T-helper 2 cell treated with Interferon-gamma antibody and Interleukin-4, amounts not matched to agents 5 μg/mL and 100 μg/mL, for 36 hours (primary cell): ENCODE measurements at regions not wholly inside any gene's neighbourhood (a gene's known extent, or its start where the extent isn't known, plus 50 kb on each side); places are given as distances from the start of the nearest gene placed in this dataset.
"Not testable (repeated sequence)": the region's sequence is repeated elsewhere in the genome, so short reads cannot be mapped to it uniquely, and the experiment has no call there.

Experiments
- DNase-seq: peaks from one replicate; pipeline ENCODE4 v3.0.0; 2021; ENCODE audit warnings: low spot score
- H3K27ac Mint-ChIP-seq: one replicate; pipeline ENCODE4 v1.8.0; 2021; ENCODE audit warnings: mild to moderate bottlenecking, mixed read lengths
- H3K27me3 Mint-ChIP-seq: one replicate; pipeline ENCODE4 v1.8.0; 2021; ENCODE audit warnings: low read depth, mixed read lengths
- H3K36me3 Mint-ChIP-seq: one replicate; pipeline ENCODE4 v1.8.0; 2021; ENCODE audit warnings: low read depth, mixed read lengths
- H3K4me1 Mint-ChIP-seq: one replicate; pipeline ENCODE4 v1.8.0; 2021; ENCODE audit warnings: low read depth, mixed read lengths
- H3K4me3 Mint-ChIP-seq: one replicate; pipeline ENCODE4 v1.8.0; 2022; ENCODE audit warnings: mild to moderate bottlenecking, moderate library complexity, mixed read lengths
- H3K9me3 Mint-ChIP-seq: one replicate; pipeline ENCODE4 v1.8.0; 2021; ENCODE audit warnings: mixed read lengths

GRCh38 chr20:55544638-55545037 is 460.7 kb downstream of the CBLN4 start:
- no peak overlapping the region for H3K27ac Mint-ChIP-seq
- H3K36me3 Mint-ChIP-seq, result no peaks in the 10 kb centered on the region
- H3K9me3 Mint-ChIP-seq, result peaks cover 40% of the 10 kb centered on the region
- H3K27me3 Mint-ChIP-seq, result no peaks in the 10 kb centered on the region
- no peaks in the 10 kb centered on the region for H3K4me1 Mint-ChIP-seq
- no peak for DNase-seq
- no peak overlapping the region for H3K4me3 Mint-ChIP-seq

DNA sequence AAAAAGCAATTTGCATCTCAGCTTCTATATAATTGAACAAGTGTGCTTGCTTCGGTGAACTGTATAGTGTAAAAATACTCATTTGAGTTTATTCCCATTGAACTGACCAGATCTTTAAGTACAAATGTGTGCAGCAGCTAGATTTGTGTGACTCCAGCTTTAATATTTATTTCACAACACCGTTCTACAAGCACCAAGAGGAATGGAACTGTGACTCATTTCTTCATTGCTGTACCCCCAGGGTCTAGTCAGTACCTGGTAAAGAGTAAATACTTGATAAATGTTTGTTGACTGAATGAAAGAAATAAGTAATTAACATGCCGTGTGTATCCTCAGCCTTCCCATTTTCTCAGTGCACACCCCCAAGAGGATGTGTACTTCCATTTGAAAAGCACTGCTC is 464.8 kb downstream of the CBLN4 start:
- no peak for DNase-seq
- H3K4me1 Mint-ChIP-seq, result no peaks in the 10 kb centered on the region
- H3K9me3 Mint-ChIP-seq, result peaks cover 43% of the 10 kb centered on the region
- H3K36me3 Mint-ChIP-seq, result no peaks in the 10 kb centered on the region
- H3K27ac Mint-ChIP-seq, result no peak overlapping the region
- H3K4me3 Mint-ChIP-seq, result no peak overlapping the region
- H3K27me3 Mint-ChIP-seq, result no peaks in the 10 kb centered on the region

GRCh38 chr20:55540013-55540412 is 465.3 kb downstream of the CBLN4 start:
- Mint-ChIP-seq H3K36me3 (no peaks in the 10 kb centered on the region), H3K4me1 (no peaks in the 10 kb centered on the region), H3K27me3 (no peaks in the 10 kb centered on the region), H3K27ac (no peak overlapping the region), H3K4me3 (no peak overlapping the region), H3K9me3 (peaks cover 42% of the 10 kb centered on the region)
- DNase-seq, result no peak

GRCh38 chr20:55538261-55538908 is 466.9 kb downstream of the CBLN4 start:
- no peak for DNase-seq
- Mint-ChIP-seq H3K4me3 (no peak overlapping the region), H3K27me3 (no peaks in the 10 kb centered on the region), H3K4me1 (no peaks in the 10 kb centered on the region), H3K36me3 (no peaks in the 10 kb centered on the region), H3K27ac (no peak overlapping the region), H3K9me3 (peaks cover 49% of the 10 kb centered on the region)

GRCh38 chr20:55535366-55535765 is 470.0 kb downstream of the CBLN4 start:
- no peaks in the 10 kb centered on the region for H3K27me3 Mint-ChIP-seq
- DNase-seq, result no peak
- no peak overlapping the region for H3K27ac Mint-ChIP-seq
- H3K36me3 Mint-ChIP-seq, result no peaks in the 10 kb centered on the region
- peaks cover 37% of the 10 kb centered on the region for H3K9me3 Mint-ChIP-seq
- no peak overlapping the region for H3K4me3 Mint-ChIP-seq
- no peaks in the 10 kb centered on the region for H3K4me1 Mint-ChIP-seq

DNA sequence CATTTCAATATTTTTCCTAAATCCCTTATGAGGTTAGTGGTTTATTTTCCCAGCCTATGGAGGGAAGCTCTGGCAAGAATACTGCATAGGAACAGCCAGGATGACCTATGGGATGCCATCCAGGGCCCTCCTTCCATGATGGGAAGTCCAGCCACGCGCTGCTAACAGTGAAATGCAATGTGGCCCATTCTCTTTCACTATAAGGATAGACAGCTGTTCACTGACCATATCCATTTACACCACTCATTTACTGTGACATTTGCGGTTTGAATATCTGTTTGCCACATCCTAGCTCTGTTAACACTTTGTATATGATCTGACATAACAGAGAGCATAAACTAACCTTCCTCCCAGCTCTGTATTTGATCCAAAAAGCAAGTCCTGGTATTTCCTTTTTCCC is 471.7 kb downstream of the CBLN4 start:
- Mint-ChIP-seq H3K4me3 (no peak overlapping the region), H3K27me3 (no peaks in the 10 kb centered on the region), H3K9me3 (peaks cover 41% of the 10 kb centered on the region), H3K27ac (no peak overlapping the region), H3K36me3 (no peaks in the 10 kb centered on the region), H3K4me1 (no peaks in the 10 kb centered on the region)
- DNase-seq, result no peak

GRCh38 chr20:55530763-55531162 is 474.6 kb downstream of the CBLN4 start:
- no peak for DNase-seq
- Mint-ChIP-seq H3K4me3 (no peak overlapping the region), H3K27ac (no peak overlapping the region), H3K27me3 (no peaks in the 10 kb centered on the region), H3K36me3 (no peaks in the 10 kb centered on the region), H3K9me3 (peaks cover 44% of the 10 kb centered on the region), H3K4me1 (no peaks in the 10 kb centered on the region)

DNA sequence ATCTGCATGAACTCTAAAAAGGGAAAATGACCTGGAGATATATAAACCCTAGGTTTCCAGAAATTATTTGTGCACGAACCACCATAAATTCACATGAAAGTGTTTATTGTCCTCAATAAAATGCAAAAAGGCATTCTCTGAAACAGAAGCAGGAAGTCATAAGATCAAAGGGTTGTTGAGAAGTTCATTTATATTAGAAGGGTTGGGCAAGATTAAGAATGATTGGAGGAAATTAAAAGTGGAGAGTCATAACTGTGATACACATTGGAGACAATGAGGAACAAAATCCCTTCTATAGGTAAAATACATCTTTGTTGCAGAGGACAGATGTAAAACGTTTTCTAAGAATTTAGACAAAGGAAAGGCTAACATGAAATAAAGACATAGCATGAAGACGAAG is 476.8 kb downstream of the CBLN4 start:
- DNase-seq, result no peak
- H3K4me3 Mint-ChIP-seq, result no peak overlapping the region
- no peaks in the 10 kb centered on the region for H3K27me3 Mint-ChIP-seq
- no peaks in the 10 kb centered on the region for H3K4me1 Mint-ChIP-seq
- no peaks in the 10 kb centered on the region for H3K36me3 Mint-ChIP-seq
- peaks cover 36% of the 10 kb centered on the region for H3K9me3 Mint-ChIP-seq
- H3K27ac Mint-ChIP-seq, result no peak overlapping the region

GRCh38 chr20:55522296-55522815 is 483.0 kb downstream of the CBLN4 start:
- no peaks in the 10 kb centered on the region for H3K27me3 Mint-ChIP-seq
- no peaks in the 10 kb centered on the region for H3K36me3 Mint-ChIP-seq
- DNase-seq, result no peak
- no peaks in the 10 kb centered on the region for H3K4me1 Mint-ChIP-seq
- peaks cover 54% of the 10 kb centered on the region for H3K9me3 Mint-ChIP-seq
- no peak overlapping the region for H3K27ac Mint-ChIP-seq
- H3K4me3 Mint-ChIP-seq, result no peak overlapping the region

- not testable (repeated sequence) for DNase-seq, H3K27me3 Mint-ChIP-seq, H3K4me3 Mint-ChIP-seq, H3K36me3 Mint-ChIP-seq, H3K4me1 Mint-ChIP-seq, H3K27ac Mint-ChIP-seq
- peaks cover 41% of the 10 kb centered on the region for H3K9me3 Mint-ChIP-seq
These were observed 487.7 kb downstream of the CBLN4 start for GRCh38 chr20:55517584-55517983.

GRCh38 chr20:55515832-55516231 is 489.5 kb downstream of the CBLN4 start:
- Mint-ChIP-seq H3K9me3 (peaks cover 37% of the 10 kb centered on the region), H3K4me3 (no peak overlapping the region), H3K27ac (no peak overlapping the region), H3K27me3 (no peaks in the 10 kb centered on the region), H3K36me3 (no peaks in the 10 kb centered on the region), H3K4me1 (no peaks in the 10 kb centered on the region)
- no peak for DNase-seq

DNA sequence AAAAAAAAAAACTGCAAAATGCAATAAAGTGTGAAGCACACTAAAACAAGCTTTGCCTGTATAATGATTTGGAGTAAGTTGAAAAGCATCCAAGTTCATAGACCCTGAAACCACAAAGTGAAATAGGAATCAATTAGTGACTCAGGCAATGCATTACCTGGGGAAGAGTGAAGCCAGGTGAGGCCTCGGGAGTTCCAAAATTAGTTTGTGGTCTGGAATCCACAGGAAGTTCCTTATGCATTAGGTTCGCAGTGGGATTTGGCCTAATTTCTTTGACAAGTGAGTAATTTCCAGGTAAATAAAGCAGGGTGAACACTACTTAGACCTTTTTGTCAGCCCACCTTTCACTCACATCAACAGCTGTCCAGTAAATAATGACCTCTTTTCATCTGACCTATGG is 490.8 kb downstream of the CBLN4 start:
- H3K27ac Mint-ChIP-seq, result no peak overlapping the region
- H3K4me1 Mint-ChIP-seq, result no peaks in the 10 kb centered on the region
- DNase-seq, result no peak
- no peaks in the 10 kb centered on the region for H3K27me3 Mint-ChIP-seq
- H3K9me3 Mint-ChIP-seq, result peaks cover 33% of the 10 kb centered on the region
- no peaks in the 10 kb centered on the region for H3K36me3 Mint-ChIP-seq
- no peak overlapping the region for H3K4me3 Mint-ChIP-seq

- no peak for DNase-seq
- Mint-ChIP-seq H3K36me3 (no peaks in the 10 kb centered on the region), H3K4me1 (no peaks in the 10 kb centered on the region), H3K27ac (no peak overlapping the region), H3K27me3 (no peaks in the 10 kb centered on the region), H3K9me3 (peaks cover 32% of the 10 kb centered on the region), H3K4me3 (no peak overlapping the region)
These were observed 491.4 kb downstream of the CBLN4 start for GRCh38 chr20:55513954-55514353.

DNA sequence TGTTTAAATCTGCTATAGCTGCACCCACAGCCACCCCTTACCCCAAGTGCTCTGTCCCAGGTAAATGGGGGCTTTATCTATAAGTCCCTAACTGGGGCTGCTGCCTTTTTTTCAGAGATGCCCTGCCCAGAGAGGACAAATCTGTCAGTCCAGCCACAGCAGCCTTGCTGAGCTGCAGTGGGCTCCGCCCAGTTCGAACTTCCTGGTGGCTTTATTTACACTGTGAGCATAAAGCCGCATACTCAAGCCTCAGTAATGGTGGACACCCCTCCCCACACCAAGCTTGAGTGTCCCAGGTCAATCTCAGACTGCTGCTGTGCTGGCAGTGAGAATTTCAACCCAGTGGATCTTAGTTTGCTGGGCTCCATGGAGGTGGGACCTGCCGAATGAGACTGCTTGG is 505.2 kb downstream of the CBLN4 start:
- Mint-ChIP-seq H3K4me3 (no peak overlapping the region), H3K9me3 (peaks cover 54% of the 10 kb centered on the region), H3K36me3 (no peaks in the 10 kb centered on the region), H3K4me1 (no peaks in the 10 kb centered on the region), H3K27me3 (no peaks in the 10 kb centered on the region), H3K27ac (no peak overlapping the region)
- no peak for DNase-seq

DNA sequence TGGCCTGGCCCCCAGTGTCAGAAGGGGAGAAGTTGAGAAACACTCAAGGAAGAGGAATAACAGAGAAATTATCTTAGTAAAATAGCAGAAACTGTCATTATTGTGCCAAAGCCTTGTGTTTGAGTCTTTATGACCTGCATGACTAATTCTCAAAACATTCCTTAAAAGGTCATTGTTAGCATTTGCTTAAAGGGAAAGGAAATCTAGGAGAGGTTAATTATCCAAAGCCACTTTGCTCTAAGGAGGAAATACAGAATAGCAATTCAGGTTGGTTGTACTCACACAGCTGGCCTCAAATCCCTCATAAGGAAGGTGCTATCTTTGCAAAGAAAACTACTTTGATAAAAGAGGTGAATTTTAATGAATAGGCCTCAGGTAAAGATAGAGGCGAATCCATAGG is 516.7 kb downstream of the CBLN4 start:
- H3K27ac Mint-ChIP-seq, result no peak overlapping the region
- H3K27me3 Mint-ChIP-seq, result no peaks in the 10 kb centered on the region

More for the DNA sequence above, 516.7 kb downstream of the CBLN4 start:
- Mint-ChIP-seq H3K4me1 (no peaks in the 10 kb centered on the region), H3K4me3 (no peak overlapping the region), H3K36me3 (no peaks in the 10 kb centered on the region), H3K9me3 (peaks cover 46% of the 10 kb centered on the region)
- no peak for DNase-seq
